ENCODE measurements at regions not wholly inside any gene's neighbourhood (a gene's known extent, or its start where the extent isn't known, plus 50 kb on each side); places are given as distances from the start of the nearest gene placed in this dataset.

- TF ChIP-seq ZNF704 (CRISPR knock-in tag; IDR thresholded peaks at IDR 0.05; ENCODE audit: borderline replicate concordance): no peak
- no peak for TF ChIP-seq ZNF644 (CRISPR knock-in tag; IDR thresholded peaks at IDR 0.05; ENCODE audit: low read depth)
- TF ChIP-seq ZNF432 (CRISPR knock-in tag; IDR thresholded peaks at IDR 0.05; ENCODE audit: borderline replicate concordance): no peak
- TF ChIP-seq ZBTB20 (CRISPR knock-in tag; IDR thresholded peaks at IDR 0.05; ENCODE audit: borderline replicate concordance, low read depth): peak; percentile 34; the same call in 1 of the 2 replicates
- TF ChIP-seq, protein P1, sequence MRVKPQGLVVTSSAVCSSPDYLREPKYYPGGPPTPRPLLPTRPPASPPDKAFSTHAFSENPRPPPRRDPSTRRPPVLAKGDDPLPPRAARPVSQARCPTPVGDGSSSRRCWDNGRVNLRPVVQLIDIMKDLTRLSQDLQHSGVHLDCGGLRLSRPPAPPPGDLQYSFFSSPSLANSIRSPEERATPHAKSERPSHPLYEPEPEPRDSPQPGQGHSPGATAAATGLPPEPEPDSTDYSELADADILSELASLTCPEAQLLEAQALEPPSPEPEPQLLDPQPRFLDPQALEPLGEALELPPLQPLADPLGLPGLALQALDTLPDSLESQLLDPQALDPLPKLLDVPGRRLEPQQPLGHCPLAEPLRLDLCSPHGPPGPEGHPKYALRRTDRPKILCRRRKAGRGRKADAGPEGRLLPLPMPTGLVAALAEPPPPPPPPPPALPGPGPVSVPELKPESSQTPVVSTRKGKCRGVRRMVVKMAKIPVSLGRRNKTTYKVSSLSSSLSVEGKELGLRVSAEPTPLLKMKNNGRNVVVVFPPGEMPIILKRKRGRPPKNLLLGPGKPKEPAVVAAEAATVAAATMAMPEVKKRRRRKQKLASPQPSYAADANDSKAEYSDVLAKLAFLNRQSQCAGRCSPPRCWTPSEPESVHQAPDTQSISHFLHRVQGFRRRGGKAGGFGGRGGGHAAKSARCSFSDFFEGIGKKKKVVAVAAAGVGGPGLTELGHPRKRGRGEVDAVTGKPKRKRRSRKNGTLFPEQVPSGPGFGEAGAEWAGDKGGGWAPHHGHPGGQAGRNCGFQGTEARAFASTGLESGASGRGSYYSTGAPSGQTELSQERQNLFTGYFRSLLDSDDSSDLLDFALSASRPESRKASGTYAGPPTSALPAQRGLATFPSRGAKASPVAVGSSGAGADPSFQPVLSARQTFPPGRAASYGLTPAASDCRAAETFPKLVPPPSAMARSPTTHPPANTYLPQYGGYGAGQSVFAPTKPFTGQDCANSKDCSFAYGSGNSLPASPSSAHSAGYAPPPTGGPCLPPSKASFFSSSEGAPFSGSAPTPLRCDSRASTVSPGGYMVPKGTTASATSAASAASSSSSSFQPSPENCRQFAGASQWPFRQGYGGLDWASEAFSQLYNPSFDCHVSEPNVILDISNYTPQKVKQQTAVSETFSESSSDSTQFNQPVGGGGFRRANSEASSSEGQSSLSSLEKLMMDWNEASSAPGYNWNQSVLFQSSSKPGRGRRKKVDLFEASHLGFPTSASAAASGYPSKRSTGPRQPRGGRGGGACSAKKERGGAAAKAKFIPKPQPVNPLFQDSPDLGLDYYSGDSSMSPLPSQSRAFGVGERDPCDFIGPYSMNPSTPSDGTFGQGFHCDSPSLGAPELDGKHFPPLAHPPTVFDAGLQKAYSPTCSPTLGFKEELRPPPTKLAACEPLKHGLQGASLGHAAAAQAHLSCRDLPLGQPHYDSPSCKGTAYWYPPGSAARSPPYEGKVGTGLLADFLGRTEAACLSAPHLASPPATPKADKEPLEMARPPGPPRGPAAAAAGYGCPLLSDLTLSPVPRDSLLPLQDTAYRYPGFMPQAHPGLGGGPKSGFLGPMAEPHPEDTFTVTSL (CRISPR knock-in tag; IDR thresholded peaks at IDR 0.05; ENCODE audit: borderline replicate concordance): peak; percentile 77; the same call in 1 of the 2 replicates
- no peak for TF ChIP-seq NFATC3 (CRISPR knock-in tag; IDR thresholded peaks at IDR 0.05)
- no peak for TF ChIP-seq MIER3 (CRISPR knock-in tag; IDR thresholded peaks at IDR 0.05; ENCODE audit: borderline replicate concordance)
- peak; percentile 39; the same call in 1 of the 2 replicates for TF ChIP-seq GATAD2A (CRISPR knock-in tag; IDR thresholded peaks at IDR 0.05)
- no peak for TF ChIP-seq PLRG1 (conservative IDR thresholded peaks at IDR 0.05)
- no peak for TF ChIP-seq MXD3 (CRISPR knock-in tag; IDR thresholded peaks at IDR 0.05)
- TF ChIP-seq ZC3H13 (CRISPR knock-in tag; IDR thresholded peaks at IDR 0.05): no peak
- TF ChIP-seq, protein P2, sequence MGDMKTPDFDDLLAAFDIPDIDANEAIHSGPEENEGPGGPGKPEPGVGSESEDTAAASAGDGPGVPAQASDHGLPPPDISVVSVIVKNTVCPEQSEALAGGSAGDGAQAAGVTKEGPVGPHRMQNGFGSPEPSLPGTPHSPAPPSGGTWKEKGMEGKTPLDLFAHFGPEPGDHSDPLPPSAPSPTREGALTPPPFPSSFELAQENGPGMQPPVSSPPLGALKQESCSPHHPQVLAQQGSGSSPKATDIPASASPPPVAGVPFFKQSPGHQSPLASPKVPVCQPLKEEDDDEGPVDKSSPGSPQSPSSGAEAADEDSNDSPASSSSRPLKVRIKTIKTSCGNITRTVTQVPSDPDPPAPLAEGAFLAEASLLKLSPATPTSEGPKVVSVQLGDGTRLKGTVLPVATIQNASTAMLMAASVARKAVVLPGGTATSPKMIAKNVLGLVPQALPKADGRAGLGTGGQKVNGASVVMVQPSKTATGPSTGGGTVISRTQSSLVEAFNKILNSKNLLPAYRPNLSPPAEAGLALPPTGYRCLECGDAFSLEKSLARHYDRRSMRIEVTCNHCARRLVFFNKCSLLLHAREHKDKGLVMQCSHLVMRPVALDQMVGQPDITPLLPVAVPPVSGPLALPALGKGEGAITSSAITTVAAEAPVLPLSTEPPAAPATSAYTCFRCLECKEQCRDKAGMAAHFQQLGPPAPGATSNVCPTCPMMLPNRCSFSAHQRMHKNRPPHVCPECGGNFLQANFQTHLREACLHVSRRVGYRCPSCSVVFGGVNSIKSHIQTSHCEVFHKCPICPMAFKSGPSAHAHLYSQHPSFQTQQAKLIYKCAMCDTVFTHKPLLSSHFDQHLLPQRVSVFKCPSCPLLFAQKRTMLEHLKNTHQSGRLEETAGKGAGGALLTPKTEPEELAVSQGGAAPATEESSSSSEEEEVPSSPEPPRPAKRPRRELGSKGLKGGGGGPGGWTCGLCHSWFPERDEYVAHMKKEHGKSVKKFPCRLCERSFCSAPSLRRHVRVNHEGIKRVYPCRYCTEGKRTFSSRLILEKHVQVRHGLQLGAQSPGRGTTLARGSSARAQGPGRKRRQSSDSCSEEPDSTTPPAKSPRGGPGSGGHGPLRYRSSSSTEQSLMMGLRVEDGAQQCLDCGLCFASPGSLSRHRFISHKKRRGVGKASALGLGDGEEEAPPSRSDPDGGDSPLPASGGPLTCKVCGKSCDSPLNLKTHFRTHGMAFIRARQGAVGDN (CRISPR knock-in tag; IDR thresholded peaks at IDR 0.05): no peak
- TF ChIP-seq SOX5 (CRISPR knock-in tag; IDR thresholded peaks at IDR 0.05; ENCODE audit: borderline replicate concordance): peak; percentile 15; the same call in 1 of the 2 replicates
- 0 out of 2 replicates have a peak, but pooled peaks have one; percentile 37 for TF ChIP-seq SP5 (CRISPR knock-in tag; IDR thresholded peaks at IDR 0.05; ENCODE audit: borderline replicate concordance, low read depth)
- no peak for TF ChIP-seq ELF4 (CRISPR knock-in tag; IDR thresholded peaks at IDR 0.05; ENCODE audit: borderline replicate concordance)
- no peak for TF ChIP-seq TOPORS (CRISPR knock-in tag; IDR thresholded peaks at IDR 0.05)
- no peak for TF ChIP-seq MAFF (IDR thresholded peaks at IDR 0.05; ENCODE audit: low read depth, low read length)
- no peak for TF ChIP-seq ZFP90 (CRISPR knock-in tag; IDR thresholded peaks at IDR 0.05; ENCODE audit: borderline replicate concordance)
- TF ChIP-seq, protein P3, sequence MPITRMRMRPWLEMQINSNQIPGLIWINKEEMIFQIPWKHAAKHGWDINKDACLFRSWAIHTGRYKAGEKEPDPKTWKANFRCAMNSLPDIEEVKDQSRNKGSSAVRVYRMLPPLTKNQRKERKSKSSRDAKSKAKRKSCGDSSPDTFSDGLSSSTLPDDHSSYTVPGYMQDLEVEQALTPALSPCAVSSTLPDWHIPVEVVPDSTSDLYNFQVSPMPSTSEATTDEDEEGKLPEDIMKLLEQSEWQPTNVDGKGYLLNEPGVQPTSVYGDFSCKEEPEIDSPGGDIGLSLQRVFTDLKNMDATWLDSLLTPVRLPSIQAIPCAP (CRISPR knock-in tag; IDR thresholded peaks at IDR 0.05; ENCODE audit: low read depth): no peak
- TF ChIP-seq ZNF879 (CRISPR knock-in tag; IDR thresholded peaks at IDR 0.05): no peak
Measured at GRCh38 chr20:6623989-6624388, 143.5 kb upstream of the BMP2 start (continued).
